GM19099 (cell line): ENCODE measurements at regions not wholly inside any gene's neighbourhood (a gene's known extent, or its start where the extent isn't known, plus 50 kb on each side); places are given as distances from the start of the nearest gene placed in this dataset.

Experiments used
- POLR2A ChIP-seq: IDR thresholded peaks from 3 replicates; pipeline ENCODE4 v1.6.1; 2011; ENCODE audit warnings: low read depth; ENCODE audit not compliant: insufficient read length; ENCODE audit errors: extremely low read depth

- no peak for TF ChIP-seq POLR2A
These were observed 82.3 kb upstream of the ZNF608 start for GRCh38 chr5:124828731-124829234.

GRCh38 chr5:124831687-124832240, 85.3 kb upstream of the ZNF608 start:
- TF ChIP-seq POLR2A: no peak

- TF ChIP-seq POLR2A: no peak
These were observed 86.1 kb upstream of the ZNF608 start for GRCh38 chr5:124832510-124832909.

GRCh38 chr5:124839371-124839998, 93.0 kb upstream of the ZNF608 start:
- TF ChIP-seq POLR2A: no peak

- TF ChIP-seq POLR2A: no peak
These were observed 95.6 kb upstream of the ZNF608 start for GRCh38 chr5:124841829-124842712.

- TF ChIP-seq POLR2A: no peak
These were observed 96.5 kb upstream of the ZNF608 start for GRCh38 chr5:124842725-124843595.

GRCh38 chr5:124843596-124843899, 97.1 kb upstream of the ZNF608 start:
- no peak for TF ChIP-seq POLR2A

- TF ChIP-seq POLR2A: no peak
These were observed 98.0 kb upstream of the ZNF608 start for GRCh38 chr5:124844371-124844920.

GRCh38 chr5:124847907-124848306, 101.5 kb upstream of the ZNF608 start:
- no peak for TF ChIP-seq POLR2A

- no peak for TF ChIP-seq POLR2A
These were observed 103.3 kb upstream of the ZNF608 start for GRCh38 chr5:124849774-124850173.

GRCh38 chr5:124856726-124857125, 110.3 kb upstream of the ZNF608 start:
- TF ChIP-seq POLR2A: no peak

- no peak for TF ChIP-seq POLR2A
These were observed 112.2 kb upstream of the ZNF608 start for GRCh38 chr5:124858612-124859011.

GRCh38 chr5:124859027-124859426, 112.6 kb upstream of the ZNF608 start:
- no peak for TF ChIP-seq POLR2A

GRCh38 chr5:124859556-124860290, 113.3 kb upstream of the ZNF608 start:
- TF ChIP-seq POLR2A: no peak
